Breast epithelium (tissue), 4 donors: ENCODE measurements at regions not wholly inside any gene's neighbourhood (a gene's known extent, or its start where the extent isn't known, plus 50 kb on each side); places are given as distances from the start of the nearest gene placed in this dataset.

Experiments used
- DNase-seq, 2 donors: peaks; one replicate each; pipeline ENCODE4 v3.0.0-alpha.2; 2019; ENCODE audit warnings: low spot score in 2 of 2
- H3K27ac ChIP-seq, 2 donors: fragments of 200-600 bp; sonication (generic) in 1 of 2; one replicate each; pipeline ENCODE4 v1.5.1; 2016 to 2019; ENCODE audit warnings: mild to moderate bottlenecking in 1 of 2
- H3K27me3 ChIP-seq, 2 donors: fragments of 200-600 bp; sonication (generic) in 1 of 2; one replicate each; pipeline versions ENCODE4 v1.5.1 to v1.6.0; 2017 to 2019; ENCODE audit warnings: control low read depth in 1 of 2, mild to moderate bottlenecking in 1 of 2
- H3K36me3 ChIP-seq: fragments of 200-600 bp; one replicate; pipeline ENCODE4 v1.5.1; 2019
- H3K4me1 ChIP-seq, 2 donors: fragments of 200-600 bp; sonication (generic); one replicate each; pipeline ENCODE4 v1.5.1; 2016 to 2019; ENCODE audit warnings: control low read depth in 1 of 2
- H3K4me3 ChIP-seq, 3 donors: fragments of 200-600 bp; sonication (generic); 1 replicate in 2 of 3; 2 replicates in 1 of 3; pipeline ENCODE4 v1.5.1; 2016 to 2019; ENCODE audit warnings: mild to moderate bottlenecking in 3 of 3, moderate library complexity in 2 of 3
- H3K9me3 ChIP-seq, 2 donors: fragments of 200-600 bp; sonication (generic) in 1 of 2; one replicate each; pipeline ENCODE4 v1.5.1; 2016 to 2019; ENCODE audit warnings: control low read depth in 1 of 2
- CTCF ChIP-seq, 3 donors: fragments of 450-650 bp; IDR thresholded peaks; one replicate each; pipeline ENCODE4 v1.5.1; 2016 to 2017; ENCODE audit warnings: antibody characterized with exemption in 3 of 3, mild to moderate bottlenecking in 3 of 3, moderate library complexity in 3 of 3
- POLR2A ChIP-seq: fragments of 450-650 bp; IDR thresholded peaks from one replicate; pipeline ENCODE4 v1.6.1; 2016; ENCODE audit warnings: antibody characterized with exemption, mild to moderate bottlenecking, moderate library complexity
- POLR2AphosphoS5 ChIP-seq, 3 donors: sonication (generic); formaldehyde crosslinking; IDR thresholded peaks; one replicate each; pipeline ENCODE4 v1.6.1; 2017; ENCODE audit warnings: antibody characterized with exemption in 3 of 3
- intact Hi-C: fragments of 100-400 bp; cut with DNase I; formaldehyde crosslinking; loops from one replicate; pipeline ENCODE4 v1.15.1; 2023; ENCODE audit warnings: low total_unique reads

- intact Hi-C loops, result no loop called here
- no peaks in the 10 kb centered on the region for H3K9me3 ChIP-seq
- H3K27me3 ChIP-seq, result no peaks in the 10 kb centered on the region
- H3K36me3 ChIP-seq, result no peaks in the 10 kb centered on the region
- no peak for DNase-seq
- H3K4me3 ChIP-seq, result no peak overlapping the region
- TF ChIP-seq POLR2A, result no peak
- no peak for TF ChIP-seq CTCF (IDR thresholded peaks at IDR 0.05)
- no peak for TF ChIP-seq POLR2AphosphoS5 (IDR thresholded peaks at IDR 0.05)
- no peak overlapping the region for H3K27ac ChIP-seq
- H3K4me1 ChIP-seq, result no peaks in the 10 kb centered on the region
Observed at GRCh38 chr18:27667064-27667463, 482.0 kb upstream of the CHST9 start.

- no peak overlapping the region for H3K27ac ChIP-seq
- H3K4me3 ChIP-seq, result no peak overlapping the region
- no peaks in the 10 kb centered on the region for H3K27me3 ChIP-seq
- no peaks in the 10 kb centered on the region for H3K9me3 ChIP-seq
- no peak for DNase-seq
- TF ChIP-seq POLR2A (no peak), POLR2AphosphoS5 (IDR thresholded peaks at IDR 0.05) (no peak), CTCF (IDR thresholded peaks at IDR 0.05) (no peak)
- H3K36me3 ChIP-seq, result no peaks in the 10 kb centered on the region
- intact Hi-C loops, result no loop called here
- no peaks in the 10 kb centered on the region for H3K4me1 ChIP-seq
Observed at GRCh38 chr18:27666016-27666415, 480.9 kb upstream of the CHST9 start.

GRCh38 chr18:27665264-27665799 lies 480.2 kb upstream of the CHST9 start:
- H3K36me3 ChIP-seq, result no peaks in the 10 kb centered on the region
- intact Hi-C loops, result no loop called here
- H3K27ac ChIP-seq, result no peak overlapping the region
- no peak for TF ChIP-seq POLR2AphosphoS5 (IDR thresholded peaks at IDR 0.05)
- no peak for TF ChIP-seq CTCF (IDR thresholded peaks at IDR 0.05)
- TF ChIP-seq POLR2A, result no peak
- no peaks in the 10 kb centered on the region for H3K27me3 ChIP-seq
- H3K4me1 ChIP-seq, result no peaks in the 10 kb centered on the region
- H3K4me3 ChIP-seq, result no peak overlapping the region
- H3K9me3 ChIP-seq, result no peaks in the 10 kb centered on the region
- DNase-seq, result no peak

- Histone ChIP-seq H3K36me3 (no peaks in the 10 kb centered on the region), H3K9me3 (no peaks in the 10 kb centered on the region), H3K27ac (no peak overlapping the region), H3K4me1 (no peaks in the 10 kb centered on the region), H3K27me3 (no peaks in the 10 kb centered on the region), H3K4me3 (no peak overlapping the region)
- no peak for TF ChIP-seq POLR2A
- no peak for TF ChIP-seq CTCF (IDR thresholded peaks at IDR 0.05)
- no peak for TF ChIP-seq POLR2AphosphoS5 (IDR thresholded peaks at IDR 0.05)
- intact Hi-C loops, result no loop called here
- no peak for DNase-seq
Observed at GRCh38 chr18:27662949-27663348, 477.8 kb upstream of the CHST9 start.

GRCh38 chr18:27662537-27662936 lies 477.4 kb upstream of the CHST9 start:
- TF ChIP-seq POLR2A (no peak), POLR2AphosphoS5 (IDR thresholded peaks at IDR 0.05) (no peak), CTCF (IDR thresholded peaks at IDR 0.05) (no peak)
- DNase-seq, result no peak
- Histone ChIP-seq H3K9me3 (no peaks in the 10 kb centered on the region), H3K4me3 (no peak overlapping the region), H3K27ac (no peak overlapping the region), H3K36me3 (no peaks in the 10 kb centered on the region), H3K27me3 (no peaks in the 10 kb centered on the region), H3K4me1 (no peaks in the 10 kb centered on the region)
- intact Hi-C loops, result no loop called here
